ENCODE measurements at regions not wholly inside any gene's neighbourhood (a gene's known extent, or its start where the extent isn't known, plus 50 kb on each side); places are given as distances from the start of the nearest gene placed in this dataset.

DNA sequence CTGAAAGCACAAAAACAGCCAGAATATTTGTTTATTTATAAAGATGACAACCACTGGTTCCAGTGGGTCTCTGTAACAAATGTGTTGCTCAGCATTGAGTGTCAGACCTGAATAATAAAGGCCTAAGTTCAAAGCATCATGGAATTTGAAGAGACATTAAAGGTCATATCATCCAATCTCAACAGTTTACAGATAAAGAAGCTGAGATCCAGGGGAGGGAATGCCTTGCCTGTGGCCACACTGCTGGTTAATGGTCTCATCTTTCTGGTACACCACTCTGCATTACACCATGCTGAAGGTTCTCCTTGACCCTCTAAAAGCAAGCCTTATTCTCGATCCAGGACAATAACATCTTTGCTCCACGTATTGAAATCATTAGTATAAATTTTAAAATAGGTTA lies 446.5 kb upstream of the ACVR2A start:
- no peak overlapping the region for H3K27ac ChIP-seq
- H3K4me3 ChIP-seq (replicated peaks in 1 of 3) = no peak overlapping the region
- WGBS, 2 donors = 85 to 87% methylated on average over 2 of the region's 2 CpGs
- no peak for DNase-seq
- H3K36me3 ChIP-seq = no peaks in the 10 kb centered on the region
- intact Hi-C loops (cut with DNase I) = no loop called here
- no peaks in the 10 kb centered on the region for H3K27me3 ChIP-seq
- H3K9me3 ChIP-seq = no peaks in the 10 kb centered on the region
- H3K4me1 ChIP-seq = no peaks in the 10 kb centered on the region
- TF ChIP-seq POLR2A (IDR thresholded peaks at IDR 0.05) = no peak
- TF ChIP-seq, protein P1, sequence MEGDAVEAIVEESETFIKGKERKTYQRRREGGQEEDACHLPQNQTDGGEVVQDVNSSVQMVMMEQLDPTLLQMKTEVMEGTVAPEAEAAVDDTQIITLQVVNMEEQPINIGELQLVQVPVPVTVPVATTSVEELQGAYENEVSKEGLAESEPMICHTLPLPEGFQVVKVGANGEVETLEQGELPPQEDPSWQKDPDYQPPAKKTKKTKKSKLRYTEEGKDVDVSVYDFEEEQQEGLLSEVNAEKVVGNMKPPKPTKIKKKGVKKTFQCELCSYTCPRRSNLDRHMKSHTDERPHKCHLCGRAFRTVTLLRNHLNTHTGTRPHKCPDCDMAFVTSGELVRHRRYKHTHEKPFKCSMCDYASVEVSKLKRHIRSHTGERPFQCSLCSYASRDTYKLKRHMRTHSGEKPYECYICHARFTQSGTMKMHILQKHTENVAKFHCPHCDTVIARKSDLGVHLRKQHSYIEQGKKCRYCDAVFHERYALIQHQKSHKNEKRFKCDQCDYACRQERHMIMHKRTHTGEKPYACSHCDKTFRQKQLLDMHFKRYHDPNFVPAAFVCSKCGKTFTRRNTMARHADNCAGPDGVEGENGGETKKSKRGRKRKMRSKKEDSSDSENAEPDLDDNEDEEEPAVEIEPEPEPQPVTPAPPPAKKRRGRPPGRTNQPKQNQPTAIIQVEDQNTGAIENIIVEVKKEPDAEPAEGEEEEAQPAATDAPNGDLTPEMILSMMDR (IDR thresholded peaks at IDR 0.05) = no peak

DNA sequence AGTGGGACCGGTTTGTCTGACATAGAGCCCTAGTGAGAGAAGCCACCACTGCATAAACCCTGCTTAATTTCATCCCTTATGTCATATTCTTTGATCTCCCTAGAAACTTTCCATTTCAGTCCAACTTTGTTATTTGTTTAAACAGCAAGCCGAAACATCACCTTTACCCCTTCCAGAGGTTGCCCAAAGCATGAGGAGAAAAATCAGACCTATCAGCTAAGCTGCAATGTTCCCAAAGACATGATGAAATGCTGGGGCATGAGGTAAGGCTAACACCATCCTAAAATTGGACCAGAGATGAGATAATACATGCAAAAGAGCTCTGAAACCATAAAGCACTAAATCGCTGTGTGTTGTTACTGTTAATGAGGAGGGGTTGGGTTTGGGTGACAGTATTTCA lies 447.9 kb upstream of the ACVR2A start:
- intact Hi-C loops (cut with DNase I) = no loop called here
- Histone ChIP-seq H3K9me3 (no peaks in the 10 kb centered on the region), H3K4me3 (replicated peaks in 1 of 3) (no peak overlapping the region), H3K4me1 (no peaks in the 10 kb centered on the region), H3K27me3 (no peaks in the 10 kb centered on the region), H3K36me3 (no peaks in the 10 kb centered on the region), H3K27ac (no peak overlapping the region)
- DNase-seq = no peak
- TF ChIP-seq, protein P1 (IDR thresholded peaks at IDR 0.05) = no peak
- no peak for TF ChIP-seq POLR2A (IDR thresholded peaks at IDR 0.05)
- 90 to 92% methylated on average over 3 of the region's 3 CpGs for WGBS, 2 donors

DNA sequence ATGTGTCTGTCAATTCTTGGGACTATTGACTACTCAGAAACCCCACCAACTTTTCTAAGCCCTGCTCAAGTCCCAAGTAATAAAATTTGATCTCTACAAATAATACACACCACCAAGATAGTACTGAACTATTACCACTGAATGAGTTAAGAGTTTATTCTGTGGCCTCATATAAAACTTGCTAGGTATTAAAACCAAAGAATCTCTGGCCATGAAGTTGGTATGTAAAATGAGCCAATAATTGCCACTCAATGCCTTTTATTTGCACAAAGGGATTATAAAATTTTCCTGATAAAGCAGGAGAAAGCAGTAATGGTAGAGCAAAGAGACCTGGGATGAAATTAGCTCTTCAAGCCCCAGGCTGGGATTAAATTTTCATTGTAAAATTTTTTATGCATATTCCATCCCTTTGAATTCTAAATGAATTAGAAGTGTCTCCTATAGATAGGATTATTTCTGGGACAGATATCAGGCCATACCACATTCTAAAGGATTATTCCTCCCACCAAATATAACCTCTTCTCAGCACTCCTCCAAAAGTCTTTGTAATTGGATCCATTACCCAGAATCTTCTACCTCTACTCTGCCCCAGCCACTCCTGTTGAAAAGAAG lies 450.5 kb upstream of the ACVR2A start:
- no peaks in the 10 kb centered on the region for H3K27me3 ChIP-seq
- DNase-seq = no peak
- no peaks in the 10 kb centered on the region for H3K9me3 ChIP-seq
- TF ChIP-seq POLR2A (IDR thresholded peaks at IDR 0.05) = no peak
- no peak overlapping the region for H3K4me3 ChIP-seq (replicated peaks in 1 of 3)
- intact Hi-C loops (cut with DNase I) = no loop called here
- no peaks in the 10 kb centered on the region for H3K36me3 ChIP-seq
- no peak overlapping the region for H3K27ac ChIP-seq
- no peaks in the 10 kb centered on the region for H3K4me1 ChIP-seq

DNA sequence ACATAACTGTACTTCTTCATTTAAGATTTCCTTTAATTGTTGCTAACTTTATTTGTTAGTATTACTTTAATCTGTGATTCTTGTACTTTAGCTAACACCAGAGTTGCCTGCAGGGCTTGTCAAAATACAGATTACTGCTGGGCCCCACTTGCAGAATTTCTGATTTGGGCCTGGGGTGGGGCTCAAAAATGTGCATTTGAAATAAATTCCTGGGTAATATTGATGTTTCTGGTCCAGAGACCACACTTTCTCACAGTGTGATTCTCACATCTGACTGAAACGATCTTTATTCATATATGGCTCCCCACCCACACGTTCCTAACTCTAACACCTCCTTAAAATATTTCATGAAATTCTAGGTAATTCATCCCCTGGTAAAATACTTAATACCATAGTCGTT lies 452.6 kb upstream of the ACVR2A start:
- no peak for TF ChIP-seq POLR2A (IDR thresholded peaks at IDR 0.05)
- TF ChIP-seq, protein P1 (IDR thresholded peaks at IDR 0.05) = no peak
- H3K4me1 ChIP-seq = no peaks in the 10 kb centered on the region
- no peaks in the 10 kb centered on the region for H3K9me3 ChIP-seq
- H3K27ac ChIP-seq = no peak overlapping the region
- H3K4me3 ChIP-seq (replicated peaks in 1 of 3) = no peak overlapping the region
- DNase-seq = no peak
- intact Hi-C loops (cut with DNase I) = no loop called here
- H3K36me3 ChIP-seq = no peaks in the 10 kb centered on the region
- no peaks in the 10 kb centered on the region for H3K27me3 ChIP-seq
- WGBS, 2 donors = 88 to 90% methylated on average over 3 of the region's 3 CpGs

DNA sequence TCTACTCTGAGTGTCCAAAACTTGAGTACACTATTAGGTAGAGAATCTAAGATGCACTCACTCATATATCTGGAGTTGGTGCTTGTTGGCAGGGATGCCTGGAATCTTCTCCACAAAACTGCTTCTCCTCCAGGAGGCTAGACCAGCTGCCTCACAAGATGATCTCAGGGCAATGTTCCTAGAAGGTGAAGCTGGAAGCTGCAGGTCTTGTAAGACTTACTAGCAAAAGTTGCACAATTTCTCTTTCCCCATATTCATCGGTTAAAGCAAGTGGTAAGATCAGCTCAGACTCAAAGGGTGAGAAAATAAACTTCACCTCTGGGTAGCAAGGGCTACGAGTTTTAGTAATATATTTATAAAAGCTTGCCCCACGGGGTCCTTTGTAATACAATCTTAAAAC lies 454.4 kb upstream of the ACVR2A start:
- Histone ChIP-seq H3K4me3 (replicated peaks in 1 of 3) (no peak overlapping the region), H3K4me1 (no peaks in the 10 kb centered on the region), H3K27me3 (no peaks in the 10 kb centered on the region), H3K9me3 (no peaks in the 10 kb centered on the region), H3K36me3 (no peaks in the 10 kb centered on the region), H3K27ac (no peak overlapping the region)
- intact Hi-C loops (cut with DNase I) = no loop called here
- 76 to 79% methylated on average over 3 of the region's 3 CpGs for WGBS, 2 donors
- TF ChIP-seq POLR2A (IDR thresholded peaks at IDR 0.05) = no peak
- DNase-seq = no peak

DNA sequence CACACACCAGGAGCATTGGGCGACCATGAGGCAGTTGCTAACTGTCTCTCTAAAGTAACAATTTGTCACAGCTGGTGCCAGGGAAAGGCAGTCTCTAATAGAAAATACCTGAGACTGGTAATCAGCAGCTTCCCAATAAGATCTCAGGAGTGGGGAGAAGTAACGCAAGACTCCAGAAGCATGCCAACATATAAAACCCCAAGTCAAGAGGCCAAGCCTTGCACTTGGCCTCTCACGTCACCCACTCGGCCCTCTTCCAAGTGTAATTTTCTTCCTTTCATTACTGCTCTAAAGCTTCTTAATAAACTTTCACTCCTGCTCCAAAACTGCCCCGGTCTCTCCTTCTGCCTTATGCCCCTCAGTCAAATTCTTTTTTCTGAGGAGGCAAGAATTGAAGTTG lies 455.6 kb upstream of the ACVR2A start:
- Histone ChIP-seq H3K27me3 (no peaks in the 10 kb centered on the region), H3K27ac (no peak overlapping the region), H3K4me3 (replicated peaks in 1 of 3) (no peak overlapping the region), H3K4me1 (no peaks in the 10 kb centered on the region), H3K36me3 (no peaks in the 10 kb centered on the region), H3K9me3 (no peaks in the 10 kb centered on the region)
- no peak for DNase-seq
- WGBS, 2 donors = 59 to 70% methylated on average over 5 of the region's 5 CpGs
- intact Hi-C loops (cut with DNase I) = no loop called here
- TF ChIP-seq POLR2A (IDR thresholded peaks at IDR 0.05) = no peak
- TF ChIP-seq, protein P1 (IDR thresholded peaks at IDR 0.05) = no peak
